ENCODE measurements at regions not wholly inside any gene's neighbourhood (a gene's known extent, or its start where the extent isn't known, plus 50 kb on each side); places are given as distances from the start of the nearest gene placed in this dataset.

DNA sequence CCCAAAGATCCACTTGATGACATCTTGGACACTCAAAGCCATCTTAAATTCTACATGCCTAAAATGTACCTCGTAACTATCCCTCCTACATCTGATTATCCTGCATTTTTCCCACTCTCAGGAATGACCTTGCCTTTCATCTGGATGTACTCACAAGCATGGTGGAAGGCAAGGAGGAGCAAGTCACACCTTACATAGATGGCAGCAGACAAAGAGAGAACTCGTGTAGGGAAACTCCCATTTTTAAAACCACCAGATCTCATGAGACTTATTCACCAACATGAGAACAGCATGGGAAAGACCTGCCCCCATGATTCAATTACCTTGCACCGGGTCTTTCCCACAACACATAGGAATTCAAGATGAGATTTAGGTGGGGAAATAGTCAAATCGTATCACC, 616.0 kb downstream of the MCTP2 start:
- H3K36me3 ChIP-seq = no peaks in the 10 kb centered on the region
- H3K9me3 ChIP-seq = no peaks in the 10 kb centered on the region
- no peak overlapping the region for H3K4me3 ChIP-seq
- 70 to 84% methylated on average over 4 of the region's 4 CpGs for WGBS, 2 donors
- H3K27ac ChIP-seq = no peak overlapping the region
- peaks cover 0 to 3% (median 0%) of the 10 kb centered on the region in 3 donors for H3K27me3 ChIP-seq
- DNase-seq = no peak
- H3K4me1 ChIP-seq = peaks cover 0 to 11% (median 0%) of the 10 kb centered on the region in 4 donors
- TF ChIP-seq POLR2A (IDR thresholded peaks at IDR 0.05) (no peak), EP300 (IDR thresholded peaks at IDR 0.05) (no peak), POLR2AphosphoS5 (IDR thresholded peaks at IDR 0.05) (no peak)
- TF ChIP-seq, protein P1, sequence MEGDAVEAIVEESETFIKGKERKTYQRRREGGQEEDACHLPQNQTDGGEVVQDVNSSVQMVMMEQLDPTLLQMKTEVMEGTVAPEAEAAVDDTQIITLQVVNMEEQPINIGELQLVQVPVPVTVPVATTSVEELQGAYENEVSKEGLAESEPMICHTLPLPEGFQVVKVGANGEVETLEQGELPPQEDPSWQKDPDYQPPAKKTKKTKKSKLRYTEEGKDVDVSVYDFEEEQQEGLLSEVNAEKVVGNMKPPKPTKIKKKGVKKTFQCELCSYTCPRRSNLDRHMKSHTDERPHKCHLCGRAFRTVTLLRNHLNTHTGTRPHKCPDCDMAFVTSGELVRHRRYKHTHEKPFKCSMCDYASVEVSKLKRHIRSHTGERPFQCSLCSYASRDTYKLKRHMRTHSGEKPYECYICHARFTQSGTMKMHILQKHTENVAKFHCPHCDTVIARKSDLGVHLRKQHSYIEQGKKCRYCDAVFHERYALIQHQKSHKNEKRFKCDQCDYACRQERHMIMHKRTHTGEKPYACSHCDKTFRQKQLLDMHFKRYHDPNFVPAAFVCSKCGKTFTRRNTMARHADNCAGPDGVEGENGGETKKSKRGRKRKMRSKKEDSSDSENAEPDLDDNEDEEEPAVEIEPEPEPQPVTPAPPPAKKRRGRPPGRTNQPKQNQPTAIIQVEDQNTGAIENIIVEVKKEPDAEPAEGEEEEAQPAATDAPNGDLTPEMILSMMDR (IDR thresholded peaks at IDR 0.05) = no peak
- intact Hi-C loops (cut with DNase I) = loop anchor here (10.0 kb wide), 2 partner anchors 173 to 1487 kb away; partner anchors contain the start of gene NR2F2

DNA sequence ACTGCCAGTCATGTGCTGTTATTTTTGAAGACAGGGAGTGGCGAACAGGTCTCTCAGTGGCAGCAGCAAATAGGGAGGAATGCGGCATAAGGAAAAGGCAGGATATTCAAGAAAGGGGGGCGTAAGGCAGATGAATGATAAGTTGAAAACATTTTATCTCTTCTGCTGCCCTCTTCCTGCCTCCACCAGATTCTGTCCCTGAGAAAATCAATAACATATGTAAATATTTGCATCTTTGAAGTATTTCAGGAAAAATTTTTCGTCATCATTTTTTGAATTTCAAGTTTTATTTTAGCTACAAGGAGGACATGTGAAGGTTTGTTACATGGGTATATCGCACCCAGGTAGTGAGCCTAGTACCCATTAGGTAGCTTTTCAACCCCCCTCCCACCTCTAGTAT, 616.7 kb downstream of the MCTP2 start:
- intact Hi-C loops (cut with DNase I) = loop anchor here (10.0 kb wide), 2 partner anchors 173 to 1487 kb away; partner anchors contain the start of gene NR2F2
- TF ChIP-seq POLR2AphosphoS5 (IDR thresholded peaks at IDR 0.05) = no peak
- TF ChIP-seq, protein P1 (IDR thresholded peaks at IDR 0.05) = no peak
- TF ChIP-seq POLR2A (IDR thresholded peaks at IDR 0.05) = no peak
- no peak for TF ChIP-seq EP300 (IDR thresholded peaks at IDR 0.05)
- DNase-seq = no peak
- Histone ChIP-seq H3K27ac (no peak overlapping the region), H3K4me1 (peaks cover 0 to 11% (median 0%) of the 10 kb centered on the region in 4 donors), H3K27me3 (peaks cover 0 to 3% (median 0%) of the 10 kb centered on the region in 3 donors), H3K36me3 (no peaks in the 10 kb centered on the region), H3K4me3 (no peak overlapping the region), H3K9me3 (no peaks in the 10 kb centered on the region)
- WGBS, 2 donors = 85 to 94% methylated on average over 5 of the region's 5 CpGs

DNA sequence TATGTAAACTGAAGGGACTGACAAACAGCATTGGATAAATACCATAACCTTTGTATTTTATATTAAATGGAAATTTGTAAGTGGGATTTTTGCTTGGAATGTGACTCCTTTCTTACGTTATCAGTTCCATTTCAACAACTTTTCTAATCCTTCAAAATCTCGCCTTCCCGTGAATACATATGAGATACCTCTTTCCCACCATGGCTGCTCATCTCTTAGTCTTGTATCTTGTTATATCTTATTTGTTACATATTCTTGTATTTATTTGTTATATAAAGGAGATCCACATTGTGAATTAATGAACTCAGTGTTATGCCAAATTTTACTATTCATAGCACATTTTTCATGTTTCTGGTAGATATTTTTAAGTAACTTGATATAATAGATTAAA, 623.7 kb downstream of the MCTP2 start:
- H3K9me3 ChIP-seq = peaks cover 0 to 3% (median 0%) of the 10 kb centered on the region in 4 donors
- no peaks in the 10 kb centered on the region for H3K4me1 ChIP-seq
- intact Hi-C loops (cut with DNase I) = no loop called here
- TF ChIP-seq, protein P1 (IDR thresholded peaks at IDR 0.05) = no peak
- H3K4me3 ChIP-seq = no peak overlapping the region
- no peak for DNase-seq
- H3K36me3 ChIP-seq = no peaks in the 10 kb centered on the region
- no peak overlapping the region for H3K27ac ChIP-seq
- no peaks in the 10 kb centered on the region for H3K27me3 ChIP-seq
- 97 to 99% methylated on average over 3 of the region's 3 CpGs for WGBS, 2 donors

DNA sequence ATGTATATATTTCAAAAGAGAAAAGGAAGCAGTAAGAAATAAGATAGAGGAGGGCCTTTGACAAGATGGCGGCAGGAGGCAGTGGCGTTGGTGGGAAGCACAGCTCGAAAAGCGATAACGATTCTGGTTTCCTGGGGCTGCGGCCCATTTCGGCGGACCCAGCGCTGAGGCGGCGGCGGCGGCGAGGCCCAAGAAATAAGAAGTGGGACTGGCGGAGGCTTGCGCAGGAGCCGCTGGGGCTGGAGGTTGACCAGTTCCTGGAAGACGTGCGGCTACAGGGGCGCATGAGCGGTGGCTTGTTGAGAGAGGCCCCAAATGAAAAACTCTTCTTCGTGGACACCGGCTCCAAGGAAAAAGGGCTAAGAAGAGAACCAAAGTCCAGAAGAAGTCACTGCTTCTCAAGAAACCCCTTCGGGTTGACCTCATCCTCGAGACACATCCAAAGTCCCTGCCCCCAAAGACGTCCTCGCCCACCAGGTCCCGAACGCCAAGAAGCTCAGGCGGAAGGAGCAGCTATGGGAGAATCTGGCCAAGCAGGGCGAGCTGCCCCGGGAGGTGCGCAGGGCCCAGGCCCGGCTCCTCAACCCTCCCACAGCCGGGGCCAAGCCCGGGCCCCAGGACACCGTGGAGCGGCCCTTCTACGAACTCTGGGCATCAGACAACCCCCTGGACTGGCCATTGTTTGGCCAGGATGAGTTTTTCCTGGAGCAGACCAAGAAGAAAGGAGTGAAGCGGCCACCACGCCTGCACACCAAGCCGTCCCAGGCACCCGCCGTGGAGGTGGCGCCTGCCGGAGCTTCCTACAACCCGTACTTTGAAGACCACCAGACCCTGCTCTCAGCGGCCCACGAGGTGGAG, 624.3 kb downstream of the MCTP2 start:
- Histone ChIP-seq H3K9me3 (peaks cover 0 to 3% (median 0%) of the 10 kb centered on the region in 4 donors), H3K27ac (no peak overlapping the region), H3K4me3 (no peak overlapping the region), H3K4me1 (no peaks in the 10 kb centered on the region), H3K36me3 (no peaks in the 10 kb centered on the region), H3K27me3 (no peaks in the 10 kb centered on the region)
- WGBS, 2 donors = 96 to 97% methylated on average over 49 of the region's 49 CpGs
- no peak for DNase-seq
- intact Hi-C loops (cut with DNase I) = no loop called here
- TF ChIP-seq, protein P1 (IDR thresholded peaks at IDR 0.05) = no peak
- TF ChIP-seq POLR2A (IDR thresholded peaks at IDR 0.05) (no peak), EP300 (IDR thresholded peaks at IDR 0.05) (no peak), POLR2AphosphoS5 (IDR thresholded peaks at IDR 0.05) (no peak)
